ENCODE measurements at regions not wholly inside any gene's neighbourhood (a gene's known extent, or its start where the extent isn't known, plus 50 kb on each side); places are given as distances from the start of the nearest gene placed in this dataset.
"Not testable (repeated sequence)": the region's sequence is repeated elsewhere in the genome, so short reads cannot be mapped to it uniquely, and the experiment has no call there.

GRCh38 chr1:65593516-65593915 is 173.0 kb downstream of the LEPR start:
- no peak for DNase-seq

GRCh38 chr1:65595724-65596123 is 175.3 kb downstream of the LEPR start:
- DNase-seq, result no peak

- DNase-seq, result no peak
Observed at GRCh38 chr1:65596768-65597167, 176.3 kb downstream of the LEPR start.

GRCh38 chr1:65605621-65606020 is 185.2 kb downstream of the LEPR start:
- no peak for DNase-seq

- DNase-seq, result no peak
Observed at GRCh38 chr1:65606426-65606825, 186.0 kb downstream of the LEPR start.

GRCh38 chr1:65613884-65614283 is 178.8 kb upstream of the PDE4B start:
- DNase-seq, result no peak

- DNase-seq, result no peak
Observed at GRCh38 chr1:65615859-65616258, 176.8 kb upstream of the PDE4B start.

- DNase-seq, result not testable (repeated sequence)
Observed at GRCh38 chr1:65621721-65622120, 171.0 kb upstream of the PDE4B start.

GRCh38 chr1:65623895-65624294 is 168.8 kb upstream of the PDE4B start:
- DNase-seq, result no peak

GRCh38 chr1:65625528-65625927 is 167.2 kb upstream of the PDE4B start:
- DNase-seq, result no peak

GRCh38 chr1:65626003-65626402 is 166.7 kb upstream of the PDE4B start:
- DNase-seq, result no peak

GRCh38 chr1:65629788-65630187 is 162.9 kb upstream of the PDE4B start:
- no peak for DNase-seq

GRCh38 chr1:65630855-65631254 is 161.8 kb upstream of the PDE4B start:
- no peak for DNase-seq

- DNase-seq, result no peak
Observed at GRCh38 chr1:65632235-65632634, 160.5 kb upstream of the PDE4B start.

GRCh38 chr1:65640046-65640445 is 152.6 kb upstream of the PDE4B start:
- no peak for DNase-seq

- DNase-seq, result not testable (repeated sequence)
Observed at GRCh38 chr1:65649185-65649584, 143.5 kb upstream of the PDE4B start.

GRCh38 chr1:65650682-65651081 is 142.0 kb upstream of the PDE4B start:
- DNase-seq, result no peak

- not testable (repeated sequence) for DNase-seq
Observed at GRCh38 chr1:65654526-65654925, 138.2 kb upstream of the PDE4B start.

GRCh38 chr1:65657609-65658008 is 135.1 kb upstream of the PDE4B start:
- DNase-seq, result not testable (repeated sequence)

GRCh38 chr1:65658122-65658521 is 134.6 kb upstream of the PDE4B start:
- no peak for DNase-seq

GRCh38 chr1:65668368-65668767 is 124.3 kb upstream of the PDE4B start:
- DNase-seq, result no peak

- no peak for DNase-seq
Observed at GRCh38 chr1:65670518-65670917, 122.2 kb upstream of the PDE4B start.

- DNase-seq, result no peak
Observed at GRCh38 chr1:65674522-65674921, 118.2 kb upstream of the PDE4B start.

GRCh38 chr1:65679773-65680172 is 112.9 kb upstream of the PDE4B start:
- DNase-seq, result no peak

- no peak for DNase-seq
Observed at GRCh38 chr1:65681096-65681495, 111.6 kb upstream of the PDE4B start.

Measured in COR-L47 (cell line).